Mesenchymal stem cell (in vitro differentiated cells and primary cell): ENCODE measurements at regions not wholly inside any gene's neighbourhood (a gene's known extent, or its start where the extent isn't known, plus 50 kb on each side); places are given as distances from the start of the nearest gene placed in this dataset.

ENCODE experiments used
- DNase-seq: peaks from one replicate; pipeline ENCODE4 v3.0.0-alpha.2; 2013
- H2AFZ ChIP-seq: one replicate; pipeline ENCODE4 v1.6.1; 2013; ENCODE audit warnings: low read depth, mild to moderate bottlenecking, control low read depth, inconsistent platforms, low read length, moderate library complexity
- H2AK5ac ChIP-seq: 2 replicates; pipeline ENCODE4 v1.6.1; 2013; ENCODE audit warnings: low read length, moderate library complexity, mild to moderate bottlenecking, inconsistent platforms; ENCODE audit not compliant: severe bottlenecking
- H2BK120ac ChIP-seq: one replicate; pipeline ENCODE4 v1.6.1; 2013; ENCODE audit warnings: low read depth, mild to moderate bottlenecking, inconsistent platforms, low read length, moderate library complexity
- H2BK12ac ChIP-seq, 2 experiments: one replicate each; pipeline ENCODE4 v1.6.1; 2013; ENCODE audit warnings: inconsistent platforms in 2 of 2, low read length in 2 of 2, mild to moderate bottlenecking in 2 of 2, moderate library complexity in 2 of 2, control low read depth in 1 of 2
- H2BK15ac ChIP-seq: one replicate; pipeline ENCODE4 v1.6.1; 2013; ENCODE audit warnings: mild to moderate bottlenecking, low read depth, inconsistent platforms; ENCODE audit not compliant: poor library complexity, severe bottlenecking
- H2BK5ac ChIP-seq: 2 replicates; pipeline ENCODE4 v1.6.1; 2013; ENCODE audit warnings: low read depth, mild to moderate bottlenecking, low read length, control low read depth, inconsistent platforms; ENCODE audit not compliant: poor library complexity, severe bottlenecking
- H3K14ac ChIP-seq, 2 experiments: one replicate each; pipeline ENCODE4 v1.6.1; 2013; ENCODE audit warnings: inconsistent platforms in 2 of 2, low read length in 2 of 2, control low read depth in 1 of 2, mild to moderate bottlenecking in 1 of 2, moderate library complexity in 1 of 2
- H3K18ac ChIP-seq, 2 experiments: one replicate each; pipeline ENCODE4 v1.6.1; 2013; ENCODE audit warnings: inconsistent platforms in 2 of 2, low read length in 2 of 2, control low read depth in 1 of 2, low read depth in 1 of 2, mild to moderate bottlenecking in 1 of 2
- H3K23ac ChIP-seq, 2 experiments: one replicate each; pipeline ENCODE4 v1.6.1; 2013; ENCODE audit warnings: inconsistent platforms in 2 of 2, low read length in 2 of 2, mild to moderate bottlenecking in 2 of 2, moderate library complexity in 2 of 2, control low read depth in 1 of 2
- H3K27ac ChIP-seq: 2 replicates; pipeline ENCODE4 v1.5.1; 2013; ENCODE audit warnings: mild to moderate bottlenecking, moderate library complexity, low read length, control low read depth, inconsistent platforms; ENCODE audit not compliant: poor library complexity, severe bottlenecking
- H3K27me3 ChIP-seq, 2 experiments: 2 replicates each; pipeline versions ENCODE4 v1.6.1 to v1.7.0; 2013; ENCODE audit warnings: low read length in 2 of 2, mild to moderate bottlenecking in 2 of 2, moderate library complexity in 2 of 2, control low read depth in 1 of 2, inconsistent platforms in 1 of 2; ENCODE audit not compliant: control insufficient read depth in 1 of 2, insufficient read depth in 1 of 2
- H3K36me3 ChIP-seq, 2 experiments: 2 replicates each; pipeline versions ENCODE4 v1.6.1 to v1.7.0; 2013; ENCODE audit warnings: low read length in 2 of 2, control low read depth in 1 of 2, inconsistent platforms in 1 of 2, low read depth in 1 of 2, mild to moderate bottlenecking in 1 of 2; ENCODE audit not compliant: insufficient read depth in 2 of 2, control insufficient read depth in 1 of 2
- H3K4ac ChIP-seq, 2 experiments: one replicate each; pipeline ENCODE4 v1.6.1; 2013; ENCODE audit warnings: inconsistent platforms in 2 of 2, low read length in 2 of 2, mild to moderate bottlenecking in 2 of 2, moderate library complexity in 2 of 2, control low read depth in 1 of 2, low read depth in 1 of 2
- H3K4me1 ChIP-seq: 2 replicates; pipeline ENCODE4 v1.6.1; 2013; ENCODE audit warnings: low read depth, low read length, control low read depth; ENCODE audit not compliant: control insufficient read depth, insufficient read depth
- H3K4me2 ChIP-seq: 2 replicates; pipeline ENCODE4 v1.6.1; 2013; ENCODE audit warnings: low read length, mild to moderate bottlenecking, inconsistent platforms; ENCODE audit not compliant: poor library complexity, severe bottlenecking
- H3K4me3 ChIP-seq, 2 experiments: 2 replicates each; pipeline versions ENCODE4 v1.5.1 to v1.7.0; 2013; ENCODE audit warnings: low read length in 2 of 2, mild to moderate bottlenecking in 2 of 2, control low read depth in 1 of 2, low read depth in 1 of 2; ENCODE audit not compliant: insufficient read depth in 1 of 2
- H3K79me1 ChIP-seq: replicated peaks from 2 replicates; pipeline ENCODE4 v1.6.1; 2013; ENCODE audit warnings: mild to moderate bottlenecking, control low read depth, low read length, inconsistent platforms; ENCODE audit not compliant: poor library complexity, severe bottlenecking
- H3K9ac ChIP-seq: 2 replicates; pipeline ENCODE4 v1.7.0; 2013; ENCODE audit warnings: mild to moderate bottlenecking, low read length, moderate library complexity
- H3K9me3 ChIP-seq: 2 replicates; pipeline ENCODE4 v1.7.0; 2013; ENCODE audit warnings: mild to moderate bottlenecking, low read length; ENCODE audit not compliant: control insufficient read depth
- H4K8ac ChIP-seq: one replicate; pipeline ENCODE4 v1.6.1; 2013; ENCODE audit warnings: inconsistent platforms, mild to moderate bottlenecking, low read length, moderate library complexity
- H4K91ac ChIP-seq: one replicate; pipeline ENCODE4 v1.6.1; 2013; ENCODE audit warnings: mild to moderate bottlenecking, low read length, inconsistent platforms
- WGBS: methylation state at CpG from one replicate; pipeline ENCODE4 v1.1.7; 2013; ENCODE audit warnings: mixed read lengths; 5-methylcytosine and 5-hydroxymethylcytosine counted together

- Histone ChIP-seq H3K27ac (peak overlapping the region; percentile 97), H3K9me3 (no peaks in the 10 kb centered on the region), H3K4me1 (peaks cover 3% of the 10 kb centered on the region), H3K4ac (peak overlapping the region in 1 of 2 experiments; percentile 11), H3K4me3 (no peak overlapping the region), H3K4me2 (no peak overlapping the region), H3K14ac (no peak overlapping the region), H4K8ac (no peak overlapping the region), H3K36me3 (no peaks in the 10 kb centered on the region), H3K18ac (no peak overlapping the region), H2AK5ac (peak overlapping the region; percentile 99), H2BK12ac (peak overlapping the region in 1 of 2 experiments; percentile 76), H3K9ac (no peak overlapping the region), H4K91ac (no peak overlapping the region), H2BK15ac (no peak overlapping the region), H3K23ac (no peak overlapping the region), H2BK120ac (peak overlapping the region; percentile 54), H2BK5ac (peak overlapping the region; percentile 33), H3K79me1 (no peaks in the 10 kb centered on the region), H2AFZ (no peak overlapping the region), H3K27me3 (no peaks in the 10 kb centered on the region)
- DNase-seq, result no peak
- WGBS, result no CpG with 5 or more reads among the region's 1 CpG
Measured at GRCh38 chr1:185564816-185565215, 169.4 kb upstream of the HMCN1 start.

- Histone ChIP-seq H3K4me3 (no peak overlapping the region), H3K36me3 (no peaks in the 10 kb centered on the region), H2BK120ac (no peak overlapping the region), H3K27me3 (no peaks in the 10 kb centered on the region), H3K27ac (no peak overlapping the region), H2AFZ (no peak overlapping the region), H3K9me3 (no peaks in the 10 kb centered on the region), H3K79me1 (no peaks in the 10 kb centered on the region), H3K18ac (no peak overlapping the region), H2AK5ac (no peak overlapping the region), H3K23ac (no peak overlapping the region), H4K8ac (no peak overlapping the region), H2BK5ac (no peak overlapping the region), H3K4me2 (no peak overlapping the region), H2BK12ac (no peak overlapping the region), H3K4ac (no peak overlapping the region), H3K14ac (no peak overlapping the region), H3K9ac (no peak overlapping the region), H2BK15ac (no peak overlapping the region), H3K4me1 (peaks cover 4% of the 10 kb centered on the region), H4K91ac (no peak overlapping the region)
- WGBS, result 88% methylated on average over 2 of the region's 6 CpGs
- DNase-seq, result no peak
Measured at GRCh38 chr1:185562461-185563359, 171.5 kb upstream of the HMCN1 start.

GRCh38 chr1:185561629-185562028 lies 172.6 kb upstream of the HMCN1 start:
- Histone ChIP-seq H3K4me2 (no peak overlapping the region), H2AK5ac (peak overlapping the region; percentile 57), H2BK120ac (peak overlapping the region; percentile 8), H3K27ac (no peak overlapping the region), H3K9ac (no peak overlapping the region), H3K27me3 (no peaks in the 10 kb centered on the region), H3K14ac (no peak overlapping the region), H3K9me3 (no peaks in the 10 kb centered on the region), H3K36me3 (no peaks in the 10 kb centered on the region), H2AFZ (no peak overlapping the region), H4K8ac (no peak overlapping the region), H3K79me1 (no peaks in the 10 kb centered on the region), H4K91ac (no peak overlapping the region), H3K4ac (no peak overlapping the region), H2BK15ac (no peak overlapping the region), H3K4me3 (no peak overlapping the region), H2BK12ac (peak overlapping the region in 1 of 2 experiments; percentile 38), H3K23ac (no peak overlapping the region), H3K18ac (peak overlapping the region in 1 of 2 experiments; percentile 43), H2BK5ac (no peak overlapping the region), H3K4me1 (peaks cover 4% of the 10 kb centered on the region)
- 48% methylated on average over 3 of the region's 4 CpGs for WGBS
- peak; percentile 42 for DNase-seq

- H3K18ac ChIP-seq, result peak overlapping the region in 1 of 2 experiments; percentile 55
- H3K9ac ChIP-seq, result no peak overlapping the region
- peak overlapping the region; percentile 35 for H2BK5ac ChIP-seq
- H3K9me3 ChIP-seq, result no peaks in the 10 kb centered on the region
- no peak overlapping the region for H2BK120ac ChIP-seq
- peak overlapping the region; percentile 18 for H4K91ac ChIP-seq
- H3K36me3 ChIP-seq, result no peaks in the 10 kb centered on the region
- H2AK5ac ChIP-seq, result peak overlapping the region; percentile 95
- no peak overlapping the region for H2AFZ ChIP-seq
- no peak overlapping the region for H4K8ac ChIP-seq
- H2BK12ac ChIP-seq, result peak overlapping the region; percentile 45 to 69
- no peak overlapping the region for H3K27ac ChIP-seq
- WGBS, result 90% methylated on average over 3 of the region's 4 CpGs
- H3K14ac ChIP-seq, result no peak overlapping the region
- no peak overlapping the region for H3K4me2 ChIP-seq
- DNase-seq, result no peak
- H2BK15ac ChIP-seq, result peak overlapping the region; percentile 66
- no peak overlapping the region for H3K4me3 ChIP-seq
- H3K23ac ChIP-seq, result no peak overlapping the region
- peaks cover 4% of the 10 kb centered on the region for H3K4me1 ChIP-seq
- no peaks in the 10 kb centered on the region for H3K79me1 ChIP-seq
- H3K4ac ChIP-seq, result peak overlapping the region in 1 of 2 experiments; percentile 51
- no peaks in the 10 kb centered on the region for H3K27me3 ChIP-seq
Measured at GRCh38 chr1:185560760-185561159, 173.4 kb upstream of the HMCN1 start.
